ENCODE measurements at regions not wholly inside any gene's neighbourhood (a gene's known extent, or its start where the extent isn't known, plus 50 kb on each side); places are given as distances from the start of the nearest gene placed in this dataset.

DNA sequence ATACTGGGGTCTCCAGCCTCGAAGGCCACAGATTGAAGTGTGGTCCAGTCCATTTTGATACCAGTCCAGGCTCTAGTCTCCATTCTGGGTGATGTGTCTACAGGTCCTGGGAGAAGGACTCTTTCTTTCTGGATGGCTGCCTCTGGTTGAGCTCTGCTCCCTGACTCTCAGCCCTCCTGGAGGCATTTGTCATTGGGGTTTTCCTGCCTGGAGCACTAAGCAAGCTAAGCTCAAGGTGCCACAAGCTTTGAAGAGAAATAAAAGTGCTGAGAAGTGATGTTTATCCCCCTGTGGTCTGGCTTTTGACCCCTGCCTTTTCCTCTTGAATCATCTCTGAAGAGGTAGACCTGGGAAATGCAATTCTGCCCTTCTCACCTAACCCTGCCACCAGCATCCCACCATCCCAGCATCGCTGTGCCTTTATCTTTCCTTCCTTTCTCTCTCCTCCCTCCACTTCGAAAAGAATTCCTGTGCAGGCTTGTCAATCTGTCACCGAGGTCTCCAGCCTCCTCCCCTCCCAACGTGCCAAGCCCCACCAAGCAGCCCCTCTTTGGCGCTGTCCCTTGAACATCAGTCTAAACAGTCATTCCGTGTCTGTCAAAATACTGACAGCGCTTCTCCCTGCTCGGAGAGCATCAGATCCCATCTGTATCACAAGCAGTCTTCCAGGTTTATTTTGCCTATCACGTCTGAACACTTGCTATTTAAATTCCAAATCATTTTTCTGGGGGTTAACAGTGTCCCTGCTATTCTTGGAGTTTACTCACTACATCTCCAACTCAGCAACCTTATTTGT is 334.6 kb upstream of the SLC14A2 start:
- intact Hi-C loops (cut with DNase I; ENCODE audit: low total_unique reads) = no loop called here
- no peaks in the 10 kb centered on the region for H3K27me3 ChIP-seq

DNA sequence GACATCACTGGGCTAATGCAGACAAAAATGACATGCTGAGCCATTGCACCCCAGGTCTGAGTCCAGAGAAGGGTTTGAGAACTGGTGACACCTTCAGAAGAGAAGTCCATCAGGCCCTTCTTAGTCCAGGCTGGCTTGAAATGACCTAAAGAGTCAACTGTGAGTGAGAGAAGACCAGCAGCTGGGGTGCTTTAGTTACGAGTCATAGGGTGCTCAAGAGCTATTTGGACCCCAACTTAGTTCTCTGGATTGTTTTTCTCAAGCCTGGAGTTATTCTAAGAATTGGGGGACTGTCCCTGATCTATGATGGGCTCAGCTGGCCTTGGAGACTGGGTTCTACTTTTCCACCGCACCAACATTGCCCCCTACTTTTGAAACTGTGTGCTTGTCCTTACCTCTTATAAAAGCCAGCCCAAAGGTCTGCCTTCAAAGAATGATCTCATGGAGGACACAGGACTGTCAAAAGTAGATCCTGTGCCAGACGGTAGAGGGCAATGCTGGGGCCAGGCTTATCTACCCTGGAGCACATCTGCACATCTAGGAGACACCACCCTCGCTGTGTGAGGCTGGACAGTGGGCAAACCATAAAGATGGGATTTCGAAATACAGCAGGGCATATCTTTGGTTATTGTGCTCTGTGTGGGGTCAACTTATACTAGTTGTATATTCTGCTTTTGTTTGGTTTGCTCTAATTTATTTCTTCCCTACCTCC is 333.0 kb upstream of the SLC14A2 start:
- Histone ChIP-seq H3K9me3 (no peaks in the 10 kb centered on the region), H3K27ac (no peak overlapping the region), H3K4me3 (no peak overlapping the region), H3K27me3 (no peaks in the 10 kb centered on the region), H3K4me1 (no peaks in the 10 kb centered on the region), H3K36me3 (ENCODE audit: low read depth, missing control alignments) (no peaks in the 10 kb centered on the region)
- TF ChIP-seq POLR2A (IDR thresholded peaks at IDR 0.05) = no peak
- TF ChIP-seq, protein P1, sequence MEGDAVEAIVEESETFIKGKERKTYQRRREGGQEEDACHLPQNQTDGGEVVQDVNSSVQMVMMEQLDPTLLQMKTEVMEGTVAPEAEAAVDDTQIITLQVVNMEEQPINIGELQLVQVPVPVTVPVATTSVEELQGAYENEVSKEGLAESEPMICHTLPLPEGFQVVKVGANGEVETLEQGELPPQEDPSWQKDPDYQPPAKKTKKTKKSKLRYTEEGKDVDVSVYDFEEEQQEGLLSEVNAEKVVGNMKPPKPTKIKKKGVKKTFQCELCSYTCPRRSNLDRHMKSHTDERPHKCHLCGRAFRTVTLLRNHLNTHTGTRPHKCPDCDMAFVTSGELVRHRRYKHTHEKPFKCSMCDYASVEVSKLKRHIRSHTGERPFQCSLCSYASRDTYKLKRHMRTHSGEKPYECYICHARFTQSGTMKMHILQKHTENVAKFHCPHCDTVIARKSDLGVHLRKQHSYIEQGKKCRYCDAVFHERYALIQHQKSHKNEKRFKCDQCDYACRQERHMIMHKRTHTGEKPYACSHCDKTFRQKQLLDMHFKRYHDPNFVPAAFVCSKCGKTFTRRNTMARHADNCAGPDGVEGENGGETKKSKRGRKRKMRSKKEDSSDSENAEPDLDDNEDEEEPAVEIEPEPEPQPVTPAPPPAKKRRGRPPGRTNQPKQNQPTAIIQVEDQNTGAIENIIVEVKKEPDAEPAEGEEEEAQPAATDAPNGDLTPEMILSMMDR (IDR thresholded peaks at IDR 0.05) = no peak
- 91 to 94% methylated on average over 5 of the region's 5 CpGs for WGBS, 2 donors
- no peak for DNase-seq
- intact Hi-C loops (cut with DNase I; ENCODE audit: low total_unique reads) = no loop called here

More for the DNA sequence above, 334.6 kb upstream of the SLC14A2 start:
- no peak for DNase-seq
- Histone ChIP-seq H3K4me3 (no peak overlapping the region), H3K9me3 (no peaks in the 10 kb centered on the region), H3K27ac (no peak overlapping the region), H3K36me3 (ENCODE audit: low read depth, missing control alignments) (no peaks in the 10 kb centered on the region), H3K4me1 (no peaks in the 10 kb centered on the region)
- TF ChIP-seq POLR2A (IDR thresholded peaks at IDR 0.05) = no peak
- TF ChIP-seq, protein P1 (IDR thresholded peaks at IDR 0.05) = no peak
- 81 to 82% methylated on average over 10 of the region's 10 CpGs for WGBS, 2 donors

DNA sequence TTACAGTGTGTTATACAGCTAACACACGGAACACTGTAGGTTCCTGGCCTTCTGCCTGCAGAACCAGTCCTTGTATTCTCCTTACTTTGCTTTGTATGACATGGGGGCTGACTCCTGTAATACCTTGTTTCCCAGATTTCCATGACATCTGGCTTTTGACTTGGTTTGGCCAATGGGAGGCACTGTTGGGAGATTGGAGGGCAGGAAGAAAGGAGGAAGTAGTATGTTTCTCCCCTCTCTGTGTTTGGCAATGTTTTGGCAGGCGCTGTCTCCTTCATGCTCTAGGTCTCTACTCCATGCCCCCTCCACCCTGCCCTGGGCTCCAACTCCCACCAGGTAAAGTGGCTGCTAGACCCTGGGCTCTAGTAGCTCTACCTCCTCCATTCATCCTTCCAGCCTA is 331.1 kb upstream of the SLC14A2 start:
- Histone ChIP-seq H3K27ac (no peak overlapping the region), H3K4me3 (no peak overlapping the region), H3K9me3 (no peaks in the 10 kb centered on the region), H3K36me3 (ENCODE audit: low read depth, missing control alignments) (no peaks in the 10 kb centered on the region), H3K4me1 (no peaks in the 10 kb centered on the region), H3K27me3 (no peaks in the 10 kb centered on the region)
- WGBS, 2 donors = 86 to 100% methylated on average over 2 of the region's 2 CpGs
- no peak for DNase-seq
- intact Hi-C loops (cut with DNase I; ENCODE audit: low total_unique reads) = no loop called here
- TF ChIP-seq POLR2A (IDR thresholded peaks at IDR 0.05) = no peak
- TF ChIP-seq, protein P1 (IDR thresholded peaks at IDR 0.05) = no peak

DNA sequence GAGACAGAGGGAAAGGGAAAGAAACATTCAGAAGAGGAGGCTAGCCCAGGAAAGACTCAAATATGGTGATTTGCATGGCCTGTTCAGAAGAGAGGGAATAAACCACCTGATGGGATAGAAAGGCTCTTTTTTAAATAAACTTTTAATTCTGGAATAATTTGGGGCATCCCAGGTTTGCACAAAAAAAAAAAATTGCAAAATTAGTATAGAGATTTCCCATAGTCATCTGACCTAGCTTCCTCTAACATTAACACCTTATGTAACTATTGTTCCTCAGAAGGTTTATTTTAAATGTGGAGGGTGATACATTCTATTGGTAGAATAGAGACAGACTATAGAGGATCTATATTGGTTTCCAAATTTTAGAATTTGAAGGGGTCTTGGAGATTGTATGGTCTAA is 330.4 kb upstream of the SLC14A2 start:
- H3K9me3 ChIP-seq = no peaks in the 10 kb centered on the region
- H3K27ac ChIP-seq = no peak overlapping the region
- no peaks in the 10 kb centered on the region for H3K36me3 ChIP-seq (ENCODE audit: low read depth, missing control alignments)
- H3K4me1 ChIP-seq = no peaks in the 10 kb centered on the region
- H3K4me3 ChIP-seq = no peak overlapping the region
- intact Hi-C loops (cut with DNase I; ENCODE audit: low total_unique reads) = no loop called here
- DNase-seq = no peak
- no peak for TF ChIP-seq POLR2A (IDR thresholded peaks at IDR 0.05)
- H3K27me3 ChIP-seq = no peaks in the 10 kb centered on the region

DNA sequence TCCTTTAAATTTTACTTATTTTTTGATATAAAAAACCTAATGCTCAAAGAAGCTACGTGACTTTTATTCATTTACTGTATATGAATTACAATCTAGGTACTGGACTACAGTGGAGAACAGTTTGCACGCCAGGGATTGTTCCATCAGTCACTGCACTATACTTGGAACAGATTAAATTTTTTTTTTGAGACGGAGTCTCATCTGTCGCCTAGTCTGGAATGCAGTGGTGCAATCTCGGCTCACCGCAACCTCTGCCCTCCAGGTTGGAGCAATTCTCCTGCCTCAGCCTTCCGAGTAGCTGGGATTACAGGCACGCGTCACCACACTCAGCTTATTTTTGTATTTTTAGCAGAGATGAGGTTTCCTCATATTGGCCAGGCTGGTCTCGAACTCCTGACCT is 330.0 kb upstream of the SLC14A2 start:
- intact Hi-C loops (cut with DNase I; ENCODE audit: low total_unique reads) = no loop called here
- DNase-seq = no peak
- Histone ChIP-seq H3K27me3 (no peaks in the 10 kb centered on the region), H3K4me3 (no peak overlapping the region), H3K4me1 (no peaks in the 10 kb centered on the region), H3K27ac (no peak overlapping the region), H3K36me3 (ENCODE audit: low read depth, missing control alignments) (no peaks in the 10 kb centered on the region), H3K9me3 (no peaks in the 10 kb centered on the region)
- whole genome bisulfite sequencing, 2 donors = 83 to 95% methylated on average over 10 of the region's 10 CpGs
- TF ChIP-seq, protein P1 (IDR thresholded peaks at IDR 0.05) = no peak
- no peak for TF ChIP-seq POLR2A (IDR thresholded peaks at IDR 0.05)
